NCI-H2107 treated with DMSO at 0.1 percent for 48 hours (cell line): ENCODE measurements at regions not wholly inside any gene's neighbourhood (a gene's known extent, or its start where the extent isn't known, plus 50 kb on each side); places are given as distances from the start of the nearest gene placed in this dataset.

Experiments used
- DNase-seq: peaks from one replicate; lab custom pipeline; 2025; ENCODE audit not compliant: unreplicated experiment; lab: John Stamatoyannopoulos, UW

- no peak for DNase-seq
Observed at GRCh38 chr4:156710365-156711192, 261.0 kb downstream of the PDGFC start.

GRCh38 chr4:156705311-156705710 is 266.3 kb downstream of the PDGFC start:
- no peak for DNase-seq

GRCh38 chr4:156695163-156695562 is 276.4 kb downstream of the PDGFC start:
- no peak for DNase-seq

GRCh38 chr4:156694413-156694812 is 277.2 kb downstream of the PDGFC start:
- DNase-seq = no peak

- no peak for DNase-seq
Observed at GRCh38 chr4:156693557-156693956, 278.0 kb downstream of the PDGFC start.

- no peak for DNase-seq
Observed at GRCh38 chr4:156692016-156692415, 279.6 kb downstream of the PDGFC start.

GRCh38 chr4:156690572-156690971 is 281.0 kb downstream of the PDGFC start:
- DNase-seq = no peak

GRCh38 chr4:156686120-156686519 is 285.5 kb downstream of the PDGFC start:
- DNase-seq = no peak

- no peak for DNase-seq
Observed at GRCh38 chr4:156685308-156685707, 286.3 kb downstream of the PDGFC start.

- DNase-seq = no peak
Observed at GRCh38 chr4:156677656-156678055, 293.9 kb downstream of the PDGFC start.

- DNase-seq = no peak
Observed at GRCh38 chr4:156677131-156677531, 294.5 kb downstream of the PDGFC start.

- no peak for DNase-seq
Observed at GRCh38 chr4:156676116-156676851, 295.3 kb downstream of the PDGFC start.

- DNase-seq = no peak
Observed at GRCh38 chr4:156673483-156673882, 298.1 kb downstream of the PDGFC start.

GRCh38 chr4:156672492-156673305 is 298.9 kb downstream of the PDGFC start:
- DNase-seq = no peak

GRCh38 chr4:156665780-156666366 is 305.7 kb downstream of the PDGFC start:
- DNase-seq = no peak

- no peak for DNase-seq
Observed at GRCh38 chr4:156663663-156664062, 307.9 kb downstream of the PDGFC start.

GRCh38 chr4:156662921-156663320 is 308.7 kb downstream of the PDGFC start:
- DNase-seq = no peak

- DNase-seq = no peak
Observed at GRCh38 chr4:156661555-156661954, 310.0 kb downstream of the PDGFC start.

- no peak for DNase-seq
Observed at GRCh38 chr4:156660465-156660864, 311.1 kb downstream of the PDGFC start.

GRCh38 chr4:156659983-156660382 is 311.6 kb downstream of the PDGFC start:
- no peak for DNase-seq

- DNase-seq = no peak
Observed at GRCh38 chr4:156659570-156659969, 312.0 kb downstream of the PDGFC start.
